CD4-positive, alpha-beta T cell treated with Interleukin-21 for 1 hour (primary cell): ENCODE measurements at regions not wholly inside any gene's neighbourhood (a gene's known extent, or its start where the extent isn't known, plus 50 kb on each side); places are given as distances from the start of the nearest gene placed in this dataset.

Experiments used
- DNase-seq: peaks from one replicate; pipeline ENCODE4 v3.0.0-alpha.2; 2020

DNA sequence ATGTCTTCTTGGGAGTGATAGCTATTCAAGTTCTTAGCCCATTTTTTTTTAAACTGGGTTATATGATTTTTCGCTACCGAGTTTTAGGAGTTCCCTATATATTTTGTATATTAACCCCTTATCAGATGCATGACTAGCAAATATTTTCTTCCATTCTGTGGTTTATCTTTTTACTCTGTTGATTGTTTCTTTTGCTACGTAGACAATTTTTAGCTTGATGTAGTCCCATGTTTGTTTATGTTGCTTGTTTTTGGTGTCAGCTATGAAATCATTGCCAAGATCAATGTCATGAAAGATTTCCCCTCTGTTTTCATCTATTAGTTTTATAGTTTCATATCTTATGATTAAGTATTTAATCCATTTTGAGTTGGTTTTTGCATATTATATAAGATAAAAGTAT is 480.5 kb downstream of the CDH11 start:
- no peak for DNase-seq

DNA sequence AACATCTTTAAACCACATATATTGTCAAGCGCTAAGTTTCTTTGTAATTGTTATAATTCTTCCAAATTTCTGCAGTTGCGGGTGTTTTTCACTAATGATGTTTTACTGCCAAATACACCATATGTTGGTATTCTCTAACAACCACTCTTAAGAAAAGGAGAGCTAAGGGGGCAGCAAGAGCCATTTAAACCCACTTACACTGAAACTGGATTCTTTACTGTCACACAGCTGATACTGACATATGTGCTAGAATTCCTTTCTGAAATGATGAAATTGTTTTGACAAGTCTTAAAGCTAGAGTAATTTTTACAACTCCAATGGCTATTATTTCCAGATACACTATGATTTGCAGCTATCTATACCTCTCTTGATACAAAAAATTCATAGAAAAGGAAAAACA is 483.1 kb downstream of the CDH11 start:
- DNase-seq, result no peak

DNA sequence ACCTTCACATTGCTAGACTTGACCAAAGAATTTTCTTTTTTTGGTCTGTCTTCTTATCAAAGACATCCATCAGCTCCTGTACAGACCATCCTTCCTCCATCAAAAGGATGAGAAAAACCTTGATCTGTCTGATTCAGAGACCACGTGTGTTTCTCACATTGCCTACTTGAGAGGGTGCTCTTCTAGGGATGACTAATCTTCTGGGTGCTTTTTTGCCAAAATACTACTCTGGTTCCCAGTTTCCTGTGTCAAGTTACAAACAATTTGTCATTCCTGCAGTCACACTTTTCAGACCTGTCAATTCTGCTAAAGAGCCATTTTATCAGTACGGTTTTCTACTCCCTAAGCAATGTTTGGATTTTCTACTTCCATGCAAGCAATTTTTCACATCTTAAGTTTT is 492.2 kb downstream of the CDH11 start:
- DNase-seq, result no peak

DNA sequence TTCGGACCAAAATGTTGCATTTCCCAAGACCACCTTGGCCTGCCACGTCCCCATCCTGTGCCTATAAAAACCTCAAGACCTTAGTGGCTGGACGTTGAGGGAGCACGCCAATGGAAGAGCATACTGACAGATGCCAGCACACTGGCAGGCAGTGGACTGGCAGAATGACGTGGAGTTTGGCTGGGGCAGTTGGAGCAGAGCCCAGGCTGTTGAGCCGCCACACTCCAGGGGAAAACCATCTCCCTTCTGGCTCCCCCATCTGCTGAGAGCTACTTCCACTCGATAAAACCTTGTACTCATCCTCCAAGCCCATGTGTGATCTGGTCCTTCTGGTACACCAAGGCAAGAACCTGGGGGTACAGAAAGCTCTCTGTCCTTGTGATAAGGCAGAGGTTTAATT is 494.1 kb downstream of the CDH11 start:
- no peak for DNase-seq

DNA sequence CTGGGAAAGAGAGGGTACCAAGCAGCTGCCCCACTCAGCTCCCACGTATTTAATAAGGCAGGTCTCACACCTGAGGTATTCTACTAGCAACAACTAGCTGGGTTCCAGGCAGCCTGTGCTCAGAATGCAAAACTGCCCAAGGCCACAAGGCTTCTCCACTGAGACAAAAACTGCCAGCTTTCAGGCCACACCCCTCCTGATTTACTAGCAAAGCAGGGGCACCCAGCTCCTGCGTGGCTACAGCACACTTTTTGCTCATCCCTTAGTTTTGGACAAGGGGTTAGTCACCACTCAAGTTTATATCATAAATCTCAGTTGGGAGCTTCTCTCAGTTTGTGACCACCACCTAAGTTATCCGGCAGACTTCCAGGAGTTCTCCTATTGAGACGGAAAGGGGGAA is 494.6 kb downstream of the CDH11 start:
- DNase-seq, result no peak

DNA sequence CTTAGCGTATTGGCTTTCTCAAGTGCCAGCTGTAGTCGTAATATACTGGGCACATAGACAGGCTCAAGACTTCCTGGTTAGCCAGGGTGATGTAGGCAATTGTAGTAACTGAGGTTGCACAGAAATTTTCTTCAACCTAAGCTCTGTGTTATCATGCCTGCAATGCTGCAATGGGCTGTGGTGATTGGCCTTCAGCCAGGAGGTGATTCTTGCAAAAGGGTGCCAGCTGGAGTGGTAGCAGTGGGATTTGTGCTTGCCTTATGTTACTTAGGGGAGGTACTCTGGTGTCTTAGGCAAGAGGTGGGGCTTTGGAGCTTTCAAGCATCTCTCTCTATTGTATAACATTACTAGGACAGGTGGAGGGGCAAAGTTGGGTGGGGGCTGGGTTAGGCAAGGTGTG is 495.1 kb downstream of the CDH11 start:
- no peak for DNase-seq

DNA sequence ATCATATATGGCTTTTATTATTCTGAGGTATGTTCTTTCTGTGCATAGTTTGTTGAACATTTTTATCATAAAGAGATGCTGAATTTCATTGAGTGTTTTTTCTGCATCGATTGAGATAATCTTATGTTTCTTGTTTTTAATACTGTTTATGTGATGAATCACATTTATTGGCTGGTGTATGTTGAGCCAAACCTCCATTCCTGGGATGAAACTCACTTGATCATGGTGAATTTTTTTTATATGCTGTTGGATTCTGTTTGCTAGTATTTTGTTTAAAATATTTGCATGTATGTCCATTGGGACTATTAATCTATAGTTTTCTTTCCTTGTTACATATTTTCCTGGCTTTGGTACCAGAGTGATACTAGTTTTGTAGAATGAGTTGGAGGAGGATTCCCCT is 500.2 kb downstream of the CDH11 start:
- DNase-seq, result no peak

DNA sequence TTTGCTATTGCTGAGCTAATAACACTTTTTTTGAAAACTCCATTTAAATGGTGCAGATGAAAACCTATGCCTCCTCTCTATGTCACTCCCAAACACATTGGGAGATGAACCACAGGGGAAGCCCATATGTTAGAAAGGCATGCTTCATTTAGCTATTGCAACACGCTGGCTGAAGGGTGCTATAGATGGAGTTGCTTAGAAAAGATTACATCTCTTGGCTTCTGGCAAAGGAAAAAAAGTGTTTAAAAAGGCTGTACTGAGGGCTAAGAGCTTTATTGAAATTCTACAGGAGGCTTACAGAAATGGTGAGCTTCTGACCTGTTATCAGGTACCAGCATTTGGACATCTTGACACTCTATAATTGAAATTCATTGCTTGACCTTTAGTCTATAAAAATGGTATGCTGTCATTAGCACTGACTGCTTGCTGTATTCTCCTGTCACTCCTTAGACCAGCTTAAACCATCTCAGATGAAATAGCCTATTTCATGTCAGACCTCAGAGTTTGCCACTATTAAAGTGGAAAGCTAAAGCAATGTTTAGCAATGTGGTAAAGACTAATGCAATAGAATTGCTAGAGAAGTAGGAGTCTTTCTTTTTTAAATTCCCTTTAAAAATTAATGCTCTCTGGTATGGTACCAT is 503.9 kb downstream of the CDH11 start:
- DNase-seq, result no peak

DNA sequence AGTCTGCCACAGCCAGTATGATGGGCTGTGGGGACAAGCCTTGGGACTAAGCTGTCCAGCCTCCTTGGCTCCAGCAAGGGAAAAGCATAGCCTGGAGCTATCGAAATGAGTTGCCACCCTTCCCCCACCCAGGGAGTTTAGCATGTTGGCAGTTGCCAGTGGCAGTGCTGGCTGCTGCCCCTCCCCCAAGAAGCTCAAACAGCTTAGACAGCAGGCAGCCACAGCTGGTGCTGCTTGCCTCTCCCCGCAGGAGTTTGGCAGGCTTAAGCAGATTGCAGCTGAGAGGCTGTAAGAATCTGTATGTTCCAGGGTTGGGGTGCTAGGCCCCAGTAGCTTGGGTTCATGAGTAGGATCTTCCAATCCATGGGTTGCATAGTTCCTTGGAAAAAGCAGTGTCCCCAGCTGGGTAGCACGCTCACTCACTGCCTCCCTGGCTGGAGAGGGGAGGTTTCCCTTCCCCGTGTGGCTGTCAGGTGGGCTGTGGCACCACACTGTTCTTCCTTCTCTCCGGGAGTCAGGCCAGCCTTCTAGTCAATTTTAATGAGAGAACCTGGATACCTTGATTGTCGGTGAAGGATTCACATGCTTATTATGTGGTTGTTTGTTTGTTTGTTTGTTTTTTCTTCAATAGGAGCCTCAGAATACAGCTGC is 506.1 kb downstream of the CDH11 start:
- no peak for DNase-seq

DNA sequence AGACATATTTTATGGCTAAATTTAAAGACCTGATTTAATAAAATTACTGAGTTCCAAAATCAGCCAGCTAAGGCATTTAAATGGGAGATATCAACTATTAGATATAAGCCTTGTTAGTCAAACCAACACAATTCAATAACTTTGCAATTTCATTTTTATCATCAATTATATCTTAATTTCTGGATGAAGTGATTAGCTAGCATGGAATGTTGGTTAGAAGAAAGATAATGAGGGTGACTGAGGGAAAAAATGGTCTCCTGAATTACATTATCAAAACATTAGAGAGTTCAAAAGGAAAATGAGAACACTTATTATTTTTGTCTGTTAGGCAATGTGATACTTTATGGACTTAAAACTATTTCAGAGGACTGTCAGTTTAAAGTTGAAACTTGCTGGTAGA is 525.7 kb downstream of the CDH11 start:
- DNase-seq, result no peak

DNA sequence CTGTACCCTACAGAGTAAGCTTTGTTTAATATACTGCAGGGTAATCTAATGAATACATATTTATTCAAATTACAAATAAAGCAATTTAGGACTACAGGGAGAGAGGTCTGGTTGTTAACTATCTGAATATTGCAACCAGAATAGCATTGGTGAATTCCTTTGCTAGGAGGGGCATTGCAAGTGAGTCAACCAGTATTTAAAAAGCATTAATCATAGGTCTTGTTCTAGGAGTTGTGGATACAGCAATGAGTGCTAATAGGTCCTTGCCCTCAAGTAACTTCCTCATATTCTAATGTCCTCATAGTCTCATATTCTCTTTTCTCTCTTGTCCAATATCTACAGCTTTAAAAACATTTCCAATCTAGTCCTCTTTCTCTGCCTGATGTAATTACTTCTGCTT is 531.4 kb downstream of the CDH11 start:
- DNase-seq, result no peak

DNA sequence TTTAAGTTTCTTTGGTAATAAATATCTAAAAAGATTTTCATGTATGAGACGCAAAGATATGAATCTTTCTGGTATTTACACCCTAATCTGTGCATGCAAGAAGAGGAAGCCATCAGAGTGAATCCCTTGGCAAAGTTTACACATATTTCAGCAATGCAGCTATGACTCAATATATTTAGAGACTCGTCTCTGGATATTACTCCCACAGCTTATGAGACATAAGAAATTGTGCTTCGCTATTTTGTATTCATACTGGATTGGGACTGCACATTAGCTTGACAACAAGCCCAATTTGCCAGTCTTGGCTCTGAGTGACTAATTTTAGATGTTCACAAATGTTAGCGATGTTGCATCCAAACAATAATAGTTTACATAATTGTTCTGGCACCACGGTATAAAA is 532.0 kb downstream of the CDH11 start:
- DNase-seq, result no peak

DNA sequence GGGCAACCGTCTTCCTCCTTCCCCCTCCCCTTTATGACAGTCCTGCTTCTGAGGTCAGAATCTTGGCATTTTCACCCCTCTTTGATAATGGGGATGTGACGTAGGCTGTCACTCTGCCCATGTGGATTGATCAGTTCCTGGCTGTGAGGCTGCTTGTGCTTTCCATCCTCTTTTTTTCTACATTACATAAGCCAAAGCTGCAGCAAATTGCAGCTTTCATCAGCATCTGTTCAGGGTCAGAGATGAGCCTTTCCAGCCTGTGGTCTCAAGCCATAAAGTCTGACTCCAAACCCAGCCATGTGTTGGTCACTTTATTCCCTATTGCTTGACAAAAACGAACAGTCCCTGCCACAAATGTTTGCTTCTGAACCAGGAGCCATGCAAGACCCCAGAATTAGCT is 535.1 kb downstream of the CDH11 start:
- no peak for DNase-seq

DNA sequence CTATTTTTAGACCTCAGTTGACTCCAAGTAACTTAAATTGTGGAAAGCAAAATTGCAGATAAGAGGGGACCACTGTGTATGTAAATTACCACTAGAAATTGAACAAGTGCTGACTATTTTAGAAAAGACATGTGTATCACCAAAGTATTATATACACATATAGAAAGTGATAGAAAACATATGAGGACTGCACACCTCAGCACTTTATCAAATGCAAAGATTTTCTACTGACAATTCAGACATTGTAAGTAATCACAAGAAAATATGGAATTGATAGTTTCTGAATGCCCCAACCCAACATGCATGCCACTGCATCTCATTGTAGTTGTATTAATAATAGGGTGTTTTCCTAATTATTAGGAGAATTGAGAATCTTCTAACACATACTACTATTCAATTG is 536.5 kb downstream of the CDH11 start:
- DNase-seq, result no peak

DNA sequence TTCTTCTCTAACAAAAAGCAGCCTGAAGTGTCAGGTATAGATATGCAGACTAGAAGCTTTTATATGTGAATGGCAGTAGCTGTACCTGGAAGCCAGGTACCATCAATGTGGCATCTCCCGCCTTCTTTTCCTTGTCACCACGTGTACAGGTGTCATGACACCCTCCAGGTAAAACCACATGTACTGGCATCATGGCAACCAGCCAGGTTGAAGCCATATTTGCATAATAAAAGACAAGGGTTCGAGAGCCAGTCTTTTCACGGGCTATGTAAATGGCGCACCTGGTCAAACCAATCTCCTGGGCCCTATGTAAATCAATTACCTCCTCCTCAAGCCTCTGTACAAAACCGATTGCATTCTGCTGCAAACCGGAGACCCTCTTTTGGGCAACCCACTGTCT is 541.3 kb downstream of the CDH11 start:
- no peak for DNase-seq

DNA sequence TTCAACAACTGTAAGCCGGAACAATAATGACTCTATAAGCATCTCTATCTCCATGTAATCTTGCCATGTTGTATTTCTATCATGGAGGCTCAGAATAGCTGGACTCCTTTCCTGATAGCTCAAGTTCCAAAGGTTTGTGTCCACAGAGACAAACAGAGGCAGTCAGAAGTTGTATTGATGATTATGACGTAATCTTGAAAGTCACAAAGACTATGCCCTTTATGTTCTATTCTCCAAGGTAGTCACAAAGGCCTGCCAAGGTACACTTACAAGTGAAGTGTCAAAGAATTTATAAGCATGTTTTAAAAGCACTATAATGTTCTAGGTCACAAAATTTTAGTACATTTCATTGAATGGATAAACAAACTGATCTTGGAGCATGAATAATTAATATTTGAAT is 542.2 kb downstream of the CDH11 start:
- no peak for DNase-seq

DNA sequence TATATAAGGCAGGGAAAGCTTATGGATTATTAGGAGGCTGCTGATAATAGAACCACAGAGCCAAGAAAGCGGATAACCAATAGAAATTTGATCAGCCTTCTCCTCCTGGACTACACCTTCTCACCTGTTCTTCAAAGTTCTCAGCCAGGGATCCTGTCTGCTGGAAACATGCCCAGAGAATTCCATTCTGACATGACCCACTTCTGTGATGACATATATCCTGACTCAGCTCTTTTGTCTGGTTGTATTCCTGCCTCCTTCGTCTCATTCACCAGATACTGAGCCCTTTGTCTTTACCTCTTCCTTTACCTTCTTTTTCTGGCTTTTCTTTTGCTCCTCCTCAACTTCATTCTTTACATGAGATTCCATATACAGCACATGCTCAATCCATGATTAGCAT is 576.1 kb downstream of the CDH11 start:
- no peak for DNase-seq

DNA sequence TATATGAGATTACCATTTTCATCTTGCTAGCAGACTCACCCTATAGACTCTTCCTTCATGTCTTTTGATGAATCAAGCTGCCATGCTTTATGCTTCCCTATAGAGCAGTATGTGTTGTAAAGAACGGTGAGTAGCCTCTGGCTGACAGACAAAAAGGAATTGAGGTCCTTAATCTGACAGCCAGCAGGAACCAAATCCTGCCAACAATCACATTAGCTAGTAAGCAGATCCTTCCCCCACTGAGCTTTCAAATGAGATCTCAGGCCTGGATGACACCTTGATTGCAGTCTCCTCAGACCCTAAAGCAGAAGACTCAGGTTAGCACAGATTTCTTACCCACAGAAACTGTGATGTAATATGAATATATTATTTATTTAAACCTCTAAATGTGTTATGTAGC is 577.0 kb downstream of the CDH11 start:
- DNase-seq, result no peak

DNA sequence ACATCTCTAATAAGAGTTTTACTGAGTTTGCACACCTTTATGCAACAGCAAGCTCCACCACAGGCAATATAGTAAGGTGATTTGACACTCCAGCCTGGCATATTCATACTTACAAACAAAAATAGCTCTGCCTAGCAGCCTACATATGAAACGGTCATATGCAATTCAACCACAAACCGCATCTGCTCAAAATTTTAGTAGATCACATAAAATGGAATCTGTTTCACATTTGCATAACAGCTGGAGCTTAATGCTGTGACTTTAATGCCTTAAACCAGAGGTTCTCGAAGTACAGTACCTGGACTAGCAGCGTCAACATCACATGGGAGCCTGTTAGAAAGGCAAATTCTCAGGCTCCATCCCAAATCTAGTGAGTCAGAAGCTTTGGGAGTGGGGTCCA is 578.4 kb downstream of the CDH11 start:
- DNase-seq, result no peak

DNA sequence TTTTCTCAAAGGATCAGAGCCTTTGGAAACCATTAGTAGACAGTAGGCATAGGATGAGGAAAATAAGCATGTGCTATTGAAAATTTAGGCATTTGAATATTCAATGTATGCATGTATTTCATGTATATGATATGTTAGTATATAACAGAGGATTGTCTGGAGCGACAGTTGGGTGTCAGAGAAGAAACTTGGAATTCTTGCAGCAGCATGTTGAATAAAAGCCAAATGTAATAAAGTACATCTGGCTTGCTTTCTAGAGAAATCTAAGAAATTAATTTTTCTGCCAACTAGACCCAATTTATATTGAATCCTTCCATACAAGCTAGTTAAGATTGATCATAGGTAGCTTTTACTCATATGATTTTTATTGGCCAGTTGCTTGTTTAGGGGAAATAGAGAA is 578.8 kb downstream of the CDH11 start:
- no peak for DNase-seq

DNA sequence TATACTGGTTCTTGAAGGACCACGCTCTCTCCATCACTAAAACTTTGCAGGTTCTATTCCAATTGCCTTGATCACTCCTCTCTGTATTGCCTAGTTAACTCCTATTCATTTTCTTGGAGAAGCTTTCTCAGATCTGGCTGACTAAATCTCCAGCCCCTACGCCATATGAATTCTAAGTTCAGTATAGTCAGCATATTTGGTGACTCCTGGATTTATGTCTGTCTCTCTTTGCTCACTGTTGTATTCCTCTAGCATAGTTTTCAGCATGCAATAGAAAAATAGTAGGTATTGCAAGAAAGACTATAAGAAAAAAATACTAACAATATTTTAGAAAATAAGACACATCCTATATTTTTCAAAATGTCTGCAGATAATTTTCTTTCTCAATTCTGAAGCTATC is 579.7 kb downstream of the CDH11 start:
- DNase-seq, result no peak

DNA sequence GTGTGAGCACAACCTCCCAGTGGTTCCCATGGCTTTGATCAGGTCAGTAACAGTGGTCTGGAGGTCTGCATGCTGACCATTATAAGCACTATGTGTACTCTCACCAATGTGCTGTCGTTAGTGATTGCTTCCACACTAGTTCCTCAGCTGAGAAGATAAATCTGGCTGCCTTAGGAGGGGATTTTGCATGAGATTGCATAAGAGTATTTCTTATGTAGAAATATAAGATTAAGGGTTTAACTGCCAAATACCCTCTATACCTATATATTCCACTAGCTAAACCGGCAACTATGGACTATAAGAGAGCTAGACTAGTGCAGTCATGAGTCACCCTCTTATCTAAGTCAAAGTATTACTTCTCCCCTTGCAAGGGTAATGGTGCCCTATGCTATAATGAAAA is 580.2 kb downstream of the CDH11 start:
- no peak for DNase-seq

DNA sequence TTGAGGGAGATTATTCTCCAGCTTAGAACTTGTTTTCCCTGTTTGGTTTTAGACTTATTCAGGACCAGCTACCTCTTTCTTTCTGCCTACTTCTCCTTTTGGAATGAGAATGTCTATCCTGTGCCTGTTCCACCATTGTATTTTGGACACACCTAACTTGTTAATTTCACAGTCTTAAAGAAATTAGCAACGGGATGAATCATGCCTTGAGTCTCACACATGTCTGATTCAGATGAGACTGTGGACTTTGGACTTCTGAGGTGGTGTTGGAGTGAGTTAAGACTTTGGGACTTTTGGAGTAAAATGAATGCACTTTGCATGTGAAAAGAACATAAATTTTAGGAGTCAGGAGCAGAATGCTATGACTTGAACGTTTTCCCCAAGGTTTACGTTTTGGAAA is 581.4 kb downstream of the CDH11 start:
- DNase-seq, result no peak

DNA sequence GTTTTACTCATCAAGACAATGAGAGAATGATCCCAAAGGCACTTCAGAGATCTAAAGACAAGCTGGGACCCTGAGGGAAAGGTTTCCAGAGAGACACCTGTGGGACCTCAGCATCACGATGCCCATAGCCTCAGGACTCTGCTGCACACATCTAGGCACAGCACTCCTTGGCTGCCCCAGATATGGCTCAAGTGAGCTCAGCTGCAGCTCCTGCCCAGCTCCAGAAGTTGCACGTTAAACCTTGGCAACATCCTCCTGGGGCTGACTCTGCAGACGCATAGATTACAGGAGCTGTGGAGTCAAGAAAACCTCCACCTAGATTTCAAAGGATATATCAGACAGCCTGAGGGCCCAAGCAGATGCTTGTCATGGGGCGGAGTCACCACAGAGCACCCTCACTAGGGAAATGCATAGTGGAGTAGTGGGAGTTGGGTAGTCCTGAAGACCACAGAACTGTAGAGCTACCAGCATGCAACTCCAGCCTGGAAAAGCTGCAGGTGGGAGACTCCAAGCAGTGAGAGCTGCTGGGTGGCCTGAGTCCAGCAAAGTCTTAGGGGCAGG is 582.0 kb downstream of the CDH11 start:
- no peak for DNase-seq

DNA sequence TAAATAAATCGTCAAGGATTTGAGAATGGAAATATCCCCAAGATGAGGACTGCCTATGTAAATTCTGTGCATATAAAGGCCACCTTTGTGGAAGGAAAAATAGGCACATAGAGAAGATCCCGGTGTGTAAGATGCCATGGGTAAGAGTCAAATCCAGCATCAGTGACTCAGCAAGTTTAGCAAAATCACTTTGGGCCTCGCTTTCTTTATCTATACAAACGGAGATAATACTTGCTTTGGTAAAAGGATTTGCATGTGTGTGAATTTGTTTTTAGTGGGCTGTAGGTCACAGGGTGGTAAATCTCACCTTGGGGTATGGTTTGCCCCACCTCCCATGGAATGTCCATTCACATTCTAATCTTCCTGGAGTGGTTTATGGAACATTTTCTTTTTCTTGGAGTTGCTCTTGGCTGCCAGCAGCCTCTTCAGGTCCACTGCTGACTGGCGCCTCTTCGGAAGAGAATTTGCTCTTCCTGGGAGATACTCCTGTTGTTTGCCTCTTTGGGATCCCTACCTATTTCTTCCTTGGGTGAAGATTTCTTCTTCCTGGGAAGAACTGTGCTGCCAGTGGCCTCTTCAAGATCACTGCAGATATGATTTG is 587.6 kb downstream of the CDH11 start:
- DNase-seq, result no peak
